IMR-90 (cell line): ENCODE measurements at regions not wholly inside any gene's neighbourhood (a gene's known extent, or its start where the extent isn't known, plus 50 kb on each side); places are given as distances from the start of the nearest gene placed in this dataset.

Source experiments
- ATAC-seq: fragments of 200-7000 bp; cut with Tn5 transposase; 2 replicates; pipeline ENCODE4 v1.9.1; 2020; ENCODE audit warnings: low read depth, mild to moderate bottlenecking, moderate library complexity
- BruUV-seq: library from RNA; stranded (reverse); fragments of 400-500 nt; replicated peaks from 2 replicates; lab custom pipeline; 2021; lab: Mats Ljungman, UMichigan
- CTCF ChIA-PET: fragments of 300-600 bp; formaldehyde crosslinking; extraction: SDS; loops from one replicate; lab custom pipeline; 2021; ENCODE audit warnings: antibody characterized with exemption; lab: Yijun Ruan, JAX
- POLR2A ChIA-PET: fragments of 300-600 bp; sonication (Branson Sonifier 250); formaldehyde crosslinking; loops from one replicate; lab custom pipeline; 2022; ENCODE audit warnings: antibody characterized with exemption; ENCODE audit not compliant: unreplicated experiment; lab: Charles Lee
- DNase-seq: peaks from one replicate; pipeline ENCODE4 v3.0.0; 2013
- H2AFZ ChIP-seq: replicated peaks from 2 replicates; pipeline ENCODE3; 2013; ENCODE audit warnings: low read length, mild to moderate bottlenecking; ENCODE audit not compliant: poor library complexity
- H2AK5ac ChIP-seq: 2 replicates; pipeline ENCODE4 v1.6.1; 2013; ENCODE audit warnings: low read depth, low read length, inconsistent platforms
- H2AK9ac ChIP-seq: replicated peaks from 2 replicates; pipeline ENCODE3; 2013; ENCODE audit warnings: mild to moderate bottlenecking, low read depth, low read length, moderate library complexity; ENCODE audit not compliant: poor library complexity
- H2BK120ac ChIP-seq: 2 replicates; pipeline ENCODE4 v1.6.1; 2013; ENCODE audit warnings: low read depth, low read length, inconsistent platforms
- H2BK15ac ChIP-seq: 3 replicates; pipeline ENCODE4 v1.6.1; 2013; ENCODE audit warnings: low read depth, low read length, inconsistent platforms
- H2BK20ac ChIP-seq: 2 replicates; pipeline ENCODE4 v1.6.1; 2013; ENCODE audit warnings: low read depth, mild to moderate bottlenecking, inconsistent platforms, low read length, moderate library complexity
- H2BK5ac ChIP-seq: 2 replicates; pipeline ENCODE4 v1.6.1; 2013; ENCODE audit warnings: mild to moderate bottlenecking, low read depth, low read length, inconsistent platforms; ENCODE audit not compliant: poor library complexity, severe bottlenecking
- H3K14ac ChIP-seq: replicated peaks from 2 replicates; pipeline ENCODE4 v1.6.1; 2013; ENCODE audit warnings: low read depth, low read length, inconsistent platforms
- H3K18ac ChIP-seq: 2 replicates; pipeline ENCODE4 v1.6.1; 2013; ENCODE audit warnings: low read depth, low read length, control low read depth
- H3K23ac ChIP-seq: 2 replicates; pipeline ENCODE4 v1.6.1; 2013; ENCODE audit warnings: low read depth, low read length, inconsistent platforms
- H3K27ac ChIP-seq: 2 replicates; pipeline ENCODE4 v1.5.1; 2013; ENCODE audit warnings: mild to moderate bottlenecking, control low read depth, low read length; ENCODE audit not compliant: insufficient read depth
- H3K27me3 ChIP-seq: 2 replicates; pipeline ENCODE4 v1.6.1; 2013; ENCODE audit warnings: low read length; ENCODE audit not compliant: control insufficient read depth, insufficient read depth
- H3K36me3 ChIP-seq: 2 replicates; pipeline ENCODE4 v1.6.1; 2013; ENCODE audit warnings: low read length, mixed read lengths; ENCODE audit not compliant: control insufficient read depth, insufficient read depth
- H3K4ac ChIP-seq: 2 replicates; pipeline ENCODE4 v1.6.1; 2013; ENCODE audit warnings: low read depth, low read length, inconsistent platforms
- H3K4me1 ChIP-seq: 2 replicates; pipeline ENCODE4 v1.6.1; 2013; ENCODE audit warnings: low read length, mixed read lengths; ENCODE audit not compliant: control insufficient read depth, insufficient read depth
- H3K4me2 ChIP-seq: 2 replicates; pipeline ENCODE4 v1.6.1; 2013; ENCODE audit warnings: low read depth, mild to moderate bottlenecking, control low read depth, low read length, moderate library complexity
- H3K4me3 ChIP-seq: 2 replicates; pipeline ENCODE4 v1.5.1; 2013; ENCODE audit warnings: low read depth, mild to moderate bottlenecking, control low read depth, low read length, moderate library complexity; ENCODE audit not compliant: insufficient read depth
- H3K56ac ChIP-seq: 2 replicates; pipeline ENCODE4 v1.6.1; 2013; ENCODE audit warnings: low read length, inconsistent platforms; ENCODE audit not compliant: insufficient read depth; ENCODE audit errors: extremely low read depth
- H3K79me1 ChIP-seq, 2 experiments: 2 replicates each; pipeline ENCODE4 v1.6.1; 2013; ENCODE audit warnings: low read length in 2 of 2, inconsistent platforms in 1 of 2, low read depth in 1 of 2
- H3K9ac ChIP-seq: 2 replicates; pipeline ENCODE4 v1.6.1; 2013; ENCODE audit warnings: low read depth, low read length, control low read depth
- H3K9me1 ChIP-seq: 2 replicates; pipeline ENCODE4 v1.6.1; 2013; ENCODE audit warnings: low read length, inconsistent platforms; ENCODE audit not compliant: insufficient read depth
- H3K9me3 ChIP-seq: 2 replicates; pipeline ENCODE4 v1.6.1; 2013; ENCODE audit warnings: low read length; ENCODE audit not compliant: control insufficient read depth, insufficient read depth
- H4K20me1 ChIP-seq: 2 replicates; pipeline ENCODE4 v1.6.1; 2013; ENCODE audit warnings: low read length, inconsistent platforms; ENCODE audit not compliant: insufficient read depth
- H4K5ac ChIP-seq: 2 replicates; pipeline ENCODE4 v1.6.1; 2013; ENCODE audit warnings: mild to moderate bottlenecking, low read depth, low read length, control low read depth
- H4K8ac ChIP-seq, 2 experiments: 2 replicates each; pipeline ENCODE4 v1.6.1; 2013; ENCODE audit warnings: low read depth in 2 of 2, low read length in 2 of 2, control low read depth in 1 of 2, inconsistent platforms in 1 of 2
- H4K91ac ChIP-seq: 2 replicates; pipeline ENCODE4 v1.6.1; 2013; ENCODE audit warnings: low read depth, low read length, inconsistent platforms; ENCODE audit not compliant: insufficient read depth
- CEBPB ChIP-seq: IDR thresholded peaks from 2 replicates; pipeline ENCODE4 v1.6.1; 2012; ENCODE audit warnings: low read depth, low read length, improper control_type of control experiment
- CTCF ChIP-seq: conservative IDR thresholded peaks from 2 replicates; pipeline ENCODE4 v1.5.1; 2012; ENCODE audit warnings: mild to moderate bottlenecking, low read depth, low read length, improper control_type of control experiment
- MAZ ChIP-seq: IDR thresholded peaks from 2 replicates; pipeline ENCODE4 v1.6.1; 2012; ENCODE audit warnings: low read depth, mild to moderate bottlenecking, low read length, improper control_type of control experiment, moderate library complexity, borderline replicate concordance
- MXI1 ChIP-seq: IDR thresholded peaks from 2 replicates; pipeline ENCODE4 v1.6.1; 2012; ENCODE audit warnings: low read depth, mild to moderate bottlenecking, low read length, moderate library complexity, borderline replicate concordance
- NFE2L2 ChIP-seq: fragments of 150-350 bp; IDR thresholded peaks from 2 replicates; pipeline ENCODE4 v1.6.1; 2016; ENCODE audit warnings: low read depth, mild to moderate bottlenecking, low read length
- RAD21 ChIP-seq: IDR thresholded peaks from 2 replicates; pipeline ENCODE4 v1.6.1; 2012; ENCODE audit warnings: low read length, improper control_type of control experiment
- RCOR1 ChIP-seq: IDR thresholded peaks from 2 replicates; pipeline ENCODE4 v1.6.1; 2012; ENCODE audit warnings: mild to moderate bottlenecking, low read length, improper control_type of control experiment; ENCODE audit not compliant: insufficient replicate concordance
- SMC3 ChIP-seq: fragments of 150-350 bp; IDR thresholded peaks from 2 replicates; pipeline ENCODE4 v1.6.1; 2016; ENCODE audit warnings: low read depth, mild to moderate bottlenecking, antibody characterized with exemption, low read length, moderate library complexity
- WGBS, 2 experiments: methylation state at CpG; one replicate each; pipeline versions ENCODE4 v1.1.5 to v1.1.7; 2013; ENCODE audit warnings: missing lambda C conversion rate in 2 of 2; ENCODE audit not compliant: insufficient read length in 1 of 2; ENCODE audit errors: extremely low coverage in 2 of 2; 5-methylcytosine and 5-hydroxymethylcytosine counted together
- dilution Hi-C: fragments of 300-500 bp; cut with HindIII; formaldehyde crosslinking; loops from one replicate; pipeline ENCODE4 v1.14.3; 2018; ENCODE audit warnings: low sequenced_read_pairs; ENCODE audit not compliant: unreplicated experiment
- in situ Hi-C: fragments of 300-500 bp; cut with MboI; formaldehyde crosslinking; loops from 3 replicates; pipeline ENCODE4 v1.14.3; 2019; ENCODE audit warnings: low sequenced_read_pairs, inconsistent platforms, mixed read lengths
- intact Hi-C: fragments of 100-400 bp; cut with micrococcal nuclease; formaldehyde crosslinking; loops from 2 replicates; pipeline ENCODE4 v1.10.0; 2022

DNA sequence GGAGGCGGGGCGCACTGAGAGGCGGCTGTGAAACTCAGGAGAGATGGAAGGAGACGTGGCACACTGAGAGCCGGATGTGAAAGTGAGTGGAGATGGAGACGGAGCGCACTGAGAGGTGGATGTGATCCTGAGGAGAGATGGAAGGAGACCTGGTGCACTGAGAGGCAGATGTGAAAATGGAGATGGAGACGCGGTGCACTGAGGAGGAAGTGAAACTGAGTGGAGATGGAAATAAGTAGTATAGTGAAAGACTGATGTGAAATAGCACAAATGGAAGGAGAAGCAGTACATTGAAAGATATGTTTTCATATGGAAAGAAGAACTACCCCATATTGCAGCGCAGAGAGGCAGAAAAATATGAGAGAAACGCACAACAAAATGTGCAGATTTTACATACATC is 281.6 kb upstream of the RGPD4 start:
- Histone ChIP-seq H4K5ac (no peak overlapping the region), H3K18ac (no peak overlapping the region), H3K36me3 (no peaks in the 10 kb centered on the region), H2BK15ac (no peak overlapping the region), H3K4ac (no peak overlapping the region), H3K14ac (no peak overlapping the region), H3K56ac (no peak overlapping the region), H2BK120ac (no peak overlapping the region), H4K20me1 (no peaks in the 10 kb centered on the region), H3K23ac (no peak overlapping the region), H2BK5ac (no peak overlapping the region), H2AK5ac (no peak overlapping the region), H3K27ac (no peak overlapping the region), H4K8ac (no peak overlapping the region), H3K9ac (no peak overlapping the region), H3K27me3 (no peaks in the 10 kb centered on the region), H2AFZ (no peak overlapping the region), H3K4me3 (no peak overlapping the region), H2AK9ac (no peak overlapping the region), H3K4me2 (no peak overlapping the region), H3K79me1 (no peaks in the 10 kb centered on the region), H4K91ac (no peak overlapping the region), H2BK20ac (no peak overlapping the region), H3K9me3 (peaks cover 2% of the 10 kb centered on the region; the same call in 1 of the 2 replicates), H3K9me1 (no peaks in the 10 kb centered on the region), H3K4me1 (no peaks in the 10 kb centered on the region)
- CTCF ChIA-PET, result no interaction called here
- DNase-seq, result no peak
- 88% methylated on average over 8 of the region's 11 CpGs; no CpG with 5 or more reads in 1 of the 2 experiments for WGBS, 2 experiments
- no TSS peak for BruUV-seq
- in situ Hi-C loops (no loop called here), intact Hi-C loops (no loop called here), dilution Hi-C loops (no loop called here)
- no peak for ATAC-seq
- TF ChIP-seq CEBPB (no peak), NFE2L2 (no peak), SMC3 (no peak), RCOR1 (no peak), RAD21 (no peak), MAZ (no peak), CTCF (no peak), MXI1 (no peak)
- POLR2A ChIA-PET, result no interaction called here
